PC-9 (cell line): ENCODE measurements at regions not wholly inside any gene's neighbourhood (a gene's known extent, or its start where the extent isn't known, plus 50 kb on each side); places are given as distances from the start of the nearest gene placed in this dataset.

Experiments
- BruUV-seq: library from RNA; stranded (reverse); fragments of 400-500 nt; replicated peaks from 2 replicates; lab custom pipeline; 2021; lab: Mats Ljungman, UMichigan
- CTCF ChIA-PET: fragments of 300-600 bp; sonication (Branson Sonifier 250); formaldehyde crosslinking; loops from one replicate; lab custom pipeline; 2022; ENCODE audit warnings: antibody characterized with exemption; lab: Charles Lee
- POLR2A ChIA-PET: fragments of 300-600 bp; sonication (Branson Sonifier 250); formaldehyde crosslinking; loops from one replicate; lab custom pipeline; 2022; ENCODE audit warnings: antibody characterized with exemption; ENCODE audit not compliant: unreplicated experiment; lab: Charles Lee
- DNase-seq, 2 experiments: peaks; one replicate each; pipeline versions ENCODE4 v3.0.0 to v3.0.0-alpha.2; 2015 to 2022; ENCODE audit warnings: mixed read lengths in 1 of 2
- H2AFZ ChIP-seq: fragments of 200-600 bp; sonication (generic); 2 replicates; pipeline ENCODE4 v1.8.1; 2017; ENCODE audit warnings: antibody characterized with exemption
- H3F3A ChIP-seq: fragments of 200-600 bp; sonication (generic); 2 replicates; pipeline ENCODE4 v1.8.1; 2017; ENCODE audit warnings: antibody characterized with exemption, mild to moderate bottlenecking, low read depth; ENCODE audit not compliant: insufficient read depth
- H3K27ac ChIP-seq: fragments of 200-600 bp; sonication (generic); 2 replicates; pipeline ENCODE4 v1.6.1; 2016; ENCODE audit warnings: mixed run types
- H3K27me3 ChIP-seq: fragments of 200-600 bp; sonication (generic); 2 replicates; pipeline ENCODE4 v1.6.1; 2016; ENCODE audit warnings: low read depth, mixed run types; ENCODE audit not compliant: insufficient read depth
- H3K36me3 ChIP-seq: fragments of 200-600 bp; sonication (generic); 2 replicates; pipeline ENCODE4 v1.6.1; 2016; ENCODE audit warnings: low read depth, mixed run types
- H3K4me1 ChIP-seq: fragments of 200-600 bp; sonication (generic); replicated peaks from 2 replicates; pipeline ENCODE4 v1.6.1; 2016; ENCODE audit warnings: mixed run types; ENCODE audit not compliant: insufficient read depth
- H3K4me2 ChIP-seq: fragments of 200-600 bp; sonication (generic); 2 replicates; pipeline ENCODE4 v1.6.1; 2017; ENCODE audit warnings: mixed run types
- H3K4me3 ChIP-seq: fragments of 200-600 bp; sonication (generic); 2 replicates; pipeline ENCODE4 v1.6.1; 2016; ENCODE audit warnings: mixed run types
- H3K79me2 ChIP-seq: fragments of 200-600 bp; sonication (generic); 2 replicates; pipeline ENCODE4 v1.6.1; 2017; ENCODE audit warnings: low read depth, mixed run types
- H3K9me2 ChIP-seq: fragments of 200-600 bp; sonication (generic); 2 replicates; pipeline ENCODE4 v1.8.1; 2017; ENCODE audit warnings: mild to moderate bottlenecking; ENCODE audit not compliant: insufficient read depth
- H3K9me3 ChIP-seq: fragments of 200-600 bp; sonication (generic); 2 replicates; pipeline ENCODE4 v1.8.1; 2016; ENCODE audit warnings: low read depth; ENCODE audit not compliant: insufficient read depth
- H4K20me1 ChIP-seq: fragments of 200-600 bp; sonication (generic); 2 replicates; pipeline ENCODE4 v1.8.1; 2017; ENCODE audit not compliant: insufficient read depth
- CTCF ChIP-seq: fragments of 200-600 bp; sonication (generic); conservative IDR thresholded peaks from 2 replicates; pipeline ENCODE4 v1.6.1; 2017; ENCODE audit warnings: mixed run types, antibody characterized with exemption, mild to moderate bottlenecking, moderate library complexity
- EZH2 ChIP-seq: fragments of 200-600 bp; sonication (generic); IDR thresholded peaks from 2 replicates; pipeline ENCODE4 v1.8.0; 2017; ENCODE audit warnings: antibody characterized with exemption, low read depth
- intact Hi-C: fragments of 100-400 bp; cut with micrococcal nuclease; formaldehyde crosslinking; loops from one replicate; pipeline ENCODE4 v1.10.0; 2022; ENCODE audit not compliant: unreplicated experiment

GRCh38 chr2:118772487-118773200 lies 74.8 kb downstream of the EN1 start:
- Histone ChIP-seq H3K27me3 (peaks cover 69% of the 10 kb centered on the region), H2AFZ (no peak overlapping the region), H3K79me2 (no peaks in the 10 kb centered on the region), H3K9me3 (no peaks in the 10 kb centered on the region; the same call in 1 of the 2 replicates), H3K4me3 (no peak overlapping the region), H3K36me3 (no peaks in the 10 kb centered on the region), H3K4me2 (no peak overlapping the region), H3K9me2 (no peaks in the 10 kb centered on the region), H4K20me1 (no peaks in the 10 kb centered on the region), H3F3A (no peaks in the 10 kb centered on the region), H3K4me1 (no peaks in the 10 kb centered on the region), H3K27ac (no peak overlapping the region)
- POLR2A ChIA-PET: no interaction called here
- intact Hi-C loops: no loop called here
- no TSS peak for BruUV-seq
- DNase-seq: no peak
- no peak for TF ChIP-seq EZH2
- TF ChIP-seq CTCF: no peak
- CTCF ChIA-PET: no interaction called here

GRCh38 chr2:118769707-118770400 lies 77.6 kb downstream of the EN1 start:
- TF ChIP-seq EZH2 (no peak), CTCF (no peak)
- H3K4me1 ChIP-seq: no peaks in the 10 kb centered on the region
- H3K36me3 ChIP-seq: no peaks in the 10 kb centered on the region
- H2AFZ ChIP-seq: no peak overlapping the region
- no peaks in the 10 kb centered on the region for H3K9me2 ChIP-seq
- CTCF ChIA-PET: no interaction called here
- no peaks in the 10 kb centered on the region for H3F3A ChIP-seq
- H3K4me2 ChIP-seq: no peak overlapping the region
- no TSS peak for BruUV-seq
- H4K20me1 ChIP-seq: no peaks in the 10 kb centered on the region
- intact Hi-C loops: no loop called here
- DNase-seq: no peak
- H3K79me2 ChIP-seq: no peaks in the 10 kb centered on the region
- POLR2A ChIA-PET: no interaction called here
- H3K27me3 ChIP-seq: peaks cover 65% of the 10 kb centered on the region
- H3K4me3 ChIP-seq: no peak overlapping the region
- H3K9me3 ChIP-seq: no peaks in the 10 kb centered on the region; the same call in 1 of the 2 replicates
- no peak overlapping the region for H3K27ac ChIP-seq

GRCh38 chr2:118766871-118767270 lies 80.6 kb downstream of the EN1 start:
- H3K79me2 ChIP-seq: no peaks in the 10 kb centered on the region
- H3F3A ChIP-seq: no peaks in the 10 kb centered on the region
- no peaks in the 10 kb centered on the region for H3K9me2 ChIP-seq
- H3K9me3 ChIP-seq: no peaks in the 10 kb centered on the region
- H3K4me2 ChIP-seq: no peak overlapping the region
- ChIA-PET POLR2A (no interaction called here), CTCF (no interaction called here)
- H2AFZ ChIP-seq: no peak overlapping the region
- no peaks in the 10 kb centered on the region for H3K36me3 ChIP-seq
- no peak overlapping the region for H3K27ac ChIP-seq
- DNase-seq: no peak
- TF ChIP-seq EZH2 (no peak), CTCF (no peak)
- peaks cover 66% of the 10 kb centered on the region for H3K27me3 ChIP-seq
- no peaks in the 10 kb centered on the region for H3K4me1 ChIP-seq
- no peaks in the 10 kb centered on the region for H4K20me1 ChIP-seq
- intact Hi-C loops: no loop called here
- no peak overlapping the region for H3K4me3 ChIP-seq
- BruUV-seq: no TSS peak
